Parathyroid adenoma (tissue), 2 donors: ENCODE measurements at regions not wholly inside any gene's neighbourhood (a gene's known extent, or its start where the extent isn't known, plus 50 kb on each side); places are given as distances from the start of the nearest gene placed in this dataset.

ENCODE experiments used
- H2AFZ ChIP-seq: fragments of 300-600 bp; sonication (generic); one replicate; pipeline ENCODE4 v1.7.0; 2017; ENCODE audit warnings: antibody characterized with exemption, mild to moderate bottlenecking
- H3K27ac ChIP-seq: fragments of 300-600 bp; sonication (generic); one replicate; pipeline ENCODE4 v1.7.0; 2017
- H3K27me3 ChIP-seq: fragments of 300-600 bp; sonication (generic); one replicate; pipeline ENCODE4 v1.7.0; 2017; ENCODE audit warnings: low read length; ENCODE audit not compliant: control insufficient read depth, insufficient read depth
- H3K36me3 ChIP-seq: fragments of 300-600 bp; sonication (generic); one replicate; pipeline ENCODE4 v1.7.0; 2017; ENCODE audit warnings: low read length; ENCODE audit not compliant: control insufficient read depth, insufficient read depth
- H3K4me1 ChIP-seq: fragments of 300-600 bp; sonication (generic); one replicate; pipeline ENCODE4 v1.7.0; 2017; ENCODE audit warnings: control low read depth
- H3K4me2 ChIP-seq: fragments of 300-600 bp; sonication (generic); one replicate; pipeline ENCODE4 v1.7.0; 2017; ENCODE audit warnings: low read length
- H3K4me3 ChIP-seq: fragments of 300-600 bp; sonication (generic); one replicate; pipeline ENCODE4 v1.7.0; 2017; ENCODE audit warnings: low read depth, low read length
- H3K79me2 ChIP-seq: fragments of 300-600 bp; sonication (generic); one replicate; pipeline ENCODE4 v1.7.0; 2017; ENCODE audit warnings: control low read depth
- H3K9ac ChIP-seq: fragments of 300-600 bp; sonication (generic); one replicate; pipeline ENCODE4 v1.7.0; 2017; ENCODE audit warnings: mild to moderate bottlenecking
- H3K9me3 ChIP-seq: fragments of 300-600 bp; sonication (generic); one replicate; pipeline ENCODE4 v1.7.0; 2017; ENCODE audit warnings: low read length; ENCODE audit not compliant: control insufficient read depth
- TF ChIP-seq, protein P1 (sequence below): fragments of 300-600 bp; sonication (generic); IDR thresholded peaks from one replicate; pipeline ENCODE4 v1.7.0; 2017; ENCODE audit warnings: antibody characterized with exemption, mild to moderate bottlenecking
- donor health status: primary hyperparathyroidism.

DNA sequence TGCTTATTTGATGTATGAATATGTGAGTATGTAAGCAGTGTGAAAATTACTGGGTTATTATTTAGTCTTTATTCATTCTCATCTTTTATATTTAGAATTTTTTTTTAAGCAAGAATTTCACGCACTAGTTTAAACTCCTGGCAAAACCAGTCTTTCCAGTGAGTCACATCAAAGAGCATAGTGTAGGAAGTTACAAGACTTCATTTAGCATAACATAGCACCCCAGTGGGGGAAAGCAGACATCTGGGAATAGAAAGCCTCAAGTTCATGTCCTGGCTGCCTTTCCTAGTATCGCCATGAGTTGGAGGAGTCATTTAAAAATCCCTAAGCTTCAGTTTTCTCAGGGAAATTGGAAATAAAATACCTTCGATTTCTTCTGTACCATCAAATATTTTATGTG lies 408.3 kb downstream of the NUP35 start:
- Histone ChIP-seq H3K4me3 (no peak overlapping the region), H3K9me3 (no peaks in the 10 kb centered on the region), H2AFZ (no peak overlapping the region), H3K4me2 (no peak overlapping the region), H3K36me3 (no peaks in the 10 kb centered on the region), H3K27me3 (no peaks in the 10 kb centered on the region), H3K79me2 (no peaks in the 10 kb centered on the region), H3K9ac (no peak overlapping the region), H3K27ac (no peak overlapping the region), H3K4me1 (no peaks in the 10 kb centered on the region)
- TF ChIP-seq, protein P1, sequence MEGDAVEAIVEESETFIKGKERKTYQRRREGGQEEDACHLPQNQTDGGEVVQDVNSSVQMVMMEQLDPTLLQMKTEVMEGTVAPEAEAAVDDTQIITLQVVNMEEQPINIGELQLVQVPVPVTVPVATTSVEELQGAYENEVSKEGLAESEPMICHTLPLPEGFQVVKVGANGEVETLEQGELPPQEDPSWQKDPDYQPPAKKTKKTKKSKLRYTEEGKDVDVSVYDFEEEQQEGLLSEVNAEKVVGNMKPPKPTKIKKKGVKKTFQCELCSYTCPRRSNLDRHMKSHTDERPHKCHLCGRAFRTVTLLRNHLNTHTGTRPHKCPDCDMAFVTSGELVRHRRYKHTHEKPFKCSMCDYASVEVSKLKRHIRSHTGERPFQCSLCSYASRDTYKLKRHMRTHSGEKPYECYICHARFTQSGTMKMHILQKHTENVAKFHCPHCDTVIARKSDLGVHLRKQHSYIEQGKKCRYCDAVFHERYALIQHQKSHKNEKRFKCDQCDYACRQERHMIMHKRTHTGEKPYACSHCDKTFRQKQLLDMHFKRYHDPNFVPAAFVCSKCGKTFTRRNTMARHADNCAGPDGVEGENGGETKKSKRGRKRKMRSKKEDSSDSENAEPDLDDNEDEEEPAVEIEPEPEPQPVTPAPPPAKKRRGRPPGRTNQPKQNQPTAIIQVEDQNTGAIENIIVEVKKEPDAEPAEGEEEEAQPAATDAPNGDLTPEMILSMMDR, result no peak

GRCh38 chr2:183533021-183533420 lies 408.8 kb downstream of the NUP35 start:
- H3K36me3 ChIP-seq, result no peaks in the 10 kb centered on the region
- H3K4me2 ChIP-seq, result no peak overlapping the region
- no peaks in the 10 kb centered on the region for H3K9me3 ChIP-seq
- H2AFZ ChIP-seq, result no peak overlapping the region
- no peaks in the 10 kb centered on the region for H3K79me2 ChIP-seq
- TF ChIP-seq, protein P1, result no peak
- no peak overlapping the region for H3K4me3 ChIP-seq
- H3K4me1 ChIP-seq, result no peaks in the 10 kb centered on the region
- H3K27me3 ChIP-seq, result no peaks in the 10 kb centered on the region
- no peak overlapping the region for H3K9ac ChIP-seq
- H3K27ac ChIP-seq, result no peak overlapping the region

- TF ChIP-seq, protein P1, result no peak
- Histone ChIP-seq H3K9ac (no peak overlapping the region), H3K4me3 (no peak overlapping the region), H3K79me2 (no peaks in the 10 kb centered on the region), H3K4me1 (no peaks in the 10 kb centered on the region), H2AFZ (no peak overlapping the region), H3K27ac (no peak overlapping the region), H3K27me3 (no peaks in the 10 kb centered on the region), H3K4me2 (no peak overlapping the region), H3K9me3 (no peaks in the 10 kb centered on the region), H3K36me3 (no peaks in the 10 kb centered on the region)
Measured at GRCh38 chr2:183536290-183536689, 412.0 kb downstream of the NUP35 start.

DNA sequence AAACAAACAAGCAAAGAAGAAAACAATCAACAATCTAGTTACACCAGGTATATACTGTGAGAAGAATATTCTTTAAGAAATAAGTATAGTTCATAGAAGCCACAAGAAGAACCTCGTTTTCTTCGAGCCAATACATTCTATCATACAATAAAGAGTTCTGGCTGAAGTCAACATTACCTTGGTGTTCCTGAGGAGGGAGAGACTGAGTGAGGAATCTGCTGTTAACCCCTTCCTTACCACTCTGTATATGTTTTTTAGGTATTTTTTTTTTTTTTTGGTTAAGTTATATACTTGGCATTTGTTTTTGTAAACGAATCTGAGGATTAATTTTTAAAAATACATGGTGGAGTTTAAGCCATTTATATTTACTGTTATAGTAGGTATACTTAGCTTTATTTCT lies 412.5 kb downstream of the NUP35 start:
- H3K4me3 ChIP-seq, result no peak overlapping the region
- no peak overlapping the region for H2AFZ ChIP-seq
- no peaks in the 10 kb centered on the region for H3K27me3 ChIP-seq
- no peaks in the 10 kb centered on the region for H3K4me1 ChIP-seq
- H3K36me3 ChIP-seq, result no peaks in the 10 kb centered on the region
- TF ChIP-seq, protein P1, result no peak
- H3K27ac ChIP-seq, result no peak overlapping the region
- no peak overlapping the region for H3K4me2 ChIP-seq
- H3K9me3 ChIP-seq, result no peaks in the 10 kb centered on the region
- no peak overlapping the region for H3K9ac ChIP-seq
- no peaks in the 10 kb centered on the region for H3K79me2 ChIP-seq

DNA sequence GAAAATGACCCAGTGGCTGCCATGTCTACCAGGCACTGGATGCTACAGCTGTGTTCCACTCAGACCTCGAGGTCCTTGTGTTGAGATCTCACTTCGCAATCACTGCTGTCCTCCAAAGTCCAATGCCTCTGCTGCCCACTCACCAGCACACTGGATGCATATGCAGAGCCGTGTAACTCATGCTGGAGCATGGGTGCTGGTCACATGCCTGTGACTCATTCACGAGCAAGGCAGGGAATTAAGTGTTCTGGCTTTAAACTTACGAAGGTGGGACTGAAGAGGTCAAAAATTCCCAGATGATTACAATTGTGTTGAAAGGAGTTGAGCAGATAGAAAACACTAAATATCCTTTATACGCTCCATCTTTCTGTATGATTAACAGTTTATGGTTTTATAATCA lies 417.5 kb downstream of the NUP35 start:
- H3K9me3 ChIP-seq, result no peaks in the 10 kb centered on the region
- H3K4me1 ChIP-seq, result no peaks in the 10 kb centered on the region
- no peak overlapping the region for H2AFZ ChIP-seq
- H3K27ac ChIP-seq, result no peak overlapping the region
- TF ChIP-seq, protein P1, result no peak
- no peaks in the 10 kb centered on the region for H3K79me2 ChIP-seq
- H3K36me3 ChIP-seq, result no peaks in the 10 kb centered on the region
- H3K4me2 ChIP-seq, result no peak overlapping the region
- no peak overlapping the region for H3K4me3 ChIP-seq
- H3K27me3 ChIP-seq, result no peaks in the 10 kb centered on the region
- H3K9ac ChIP-seq, result no peak overlapping the region
